RWPE2 (cell line): ENCODE measurements at regions not wholly inside any gene's neighbourhood (a gene's known extent, or its start where the extent isn't known, plus 50 kb on each side); places are given as distances from the start of the nearest gene placed in this dataset.

ENCODE experiments used
- ATAC-seq: fragments of 200-7000 bp; cut with Tn5 transposase; 3 replicates; pipeline ENCODE4 v1.9.1; 2021; ENCODE audit warnings: low read depth
- DNase-seq: peaks from one replicate; pipeline ENCODE4 v3.0.0-alpha.2; 2020; ENCODE audit warnings: low spot score
- H3K27ac ChIP-seq: fragments of 450-650 bp; 2 replicates; pipeline ENCODE4 v1.5.1; 2017; ENCODE audit warnings: mild to moderate bottlenecking; ENCODE audit not compliant: poor library complexity, severe bottlenecking
- H3K27me3 ChIP-seq: fragments of 250-450 bp; sonication (Bioruptor Pico); 2 replicates; pipeline ENCODE4 v1.5.1; 2021; ENCODE audit warnings: mild to moderate bottlenecking, moderate library complexity; ENCODE audit not compliant: insufficient read depth, poor library complexity, severe bottlenecking
- H3K36me3 ChIP-seq: fragments of 250-450 bp; sonication (Bioruptor Pico); 2 replicates; pipeline ENCODE4 v1.5.1; 2020; ENCODE audit warnings: low read depth, mild to moderate bottlenecking, moderate library complexity
- H3K4me1 ChIP-seq: fragments of 250-450 bp; sonication (Bioruptor Pico); 2 replicates; pipeline ENCODE4 v1.5.1; 2021; ENCODE audit warnings: mild to moderate bottlenecking, moderate library complexity; ENCODE audit not compliant: insufficient read depth, poor library complexity, severe bottlenecking
- H3K4me3 ChIP-seq: fragments of 250-450 bp; sonication (Bioruptor Pico); 2 replicates; pipeline ENCODE4 v1.5.1; 2021; ENCODE audit warnings: mild to moderate bottlenecking, moderate library complexity; ENCODE audit not compliant: severe bottlenecking
- H3K9me3 ChIP-seq: fragments of 250-450 bp; sonication (Bioruptor Pico); 2 replicates; pipeline ENCODE4 v1.5.1; 2021; ENCODE audit warnings: mild to moderate bottlenecking, moderate library complexity; ENCODE audit not compliant: severe bottlenecking
- CTCF ChIP-seq: fragments of 450-650 bp; IDR thresholded peaks from one replicate; pipeline ENCODE4 v1.5.1; 2017; ENCODE audit warnings: mild to moderate bottlenecking, moderate library complexity; ENCODE audit not compliant: poor library complexity, severe bottlenecking

DNA sequence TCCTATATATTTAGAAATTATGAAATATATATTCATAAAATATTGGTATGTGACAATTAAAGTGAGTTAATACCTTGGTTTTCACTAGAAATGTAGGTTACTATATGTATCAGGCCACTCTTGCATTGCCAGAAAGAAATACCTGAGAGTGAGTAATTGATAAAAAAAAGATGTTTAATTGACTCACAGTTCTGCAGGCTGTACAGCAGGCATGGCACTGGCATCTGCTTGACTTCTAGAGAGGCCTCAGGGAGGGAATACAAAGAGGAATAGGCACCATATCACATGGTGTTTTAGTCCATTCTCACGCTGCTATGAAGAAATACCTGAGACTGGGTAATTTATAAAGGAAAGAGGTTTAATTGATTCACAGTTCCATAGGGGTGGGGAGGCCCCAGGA is 1560.6 kb downstream of the STIM2 start:
- ATAC-seq (no peak), DNase-seq (no peak)
- Histone ChIP-seq H3K27ac (no peak overlapping the region), H3K4me3 (no peak overlapping the region), H3K36me3 (no peaks in the 10 kb centered on the region), H3K4me1 (no peaks in the 10 kb centered on the region), H3K9me3 (no peaks in the 10 kb centered on the region), H3K27me3 (no peaks in the 10 kb centered on the region)
- no peak for TF ChIP-seq CTCF

DNA sequence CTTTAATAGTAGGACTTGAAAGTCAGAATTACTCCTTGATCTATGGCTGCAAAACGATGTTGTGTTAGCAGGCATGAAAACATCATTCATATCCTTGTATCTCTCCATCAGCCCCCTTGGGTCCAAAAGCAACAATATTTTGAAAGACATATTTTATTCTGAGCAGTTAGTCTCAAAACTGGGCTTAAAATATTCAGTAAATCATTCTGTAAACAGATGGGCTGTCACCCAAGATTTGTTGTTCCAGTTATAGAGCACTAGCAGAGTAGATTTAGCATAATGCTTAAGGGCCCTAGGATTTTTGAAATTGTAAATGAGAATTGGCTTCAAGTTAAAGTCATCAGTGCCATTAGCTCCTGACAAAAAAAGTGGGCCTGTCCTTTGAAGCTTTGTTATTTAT is 1565.6 kb downstream of the STIM2 start:
- no peak overlapping the region for H3K27ac ChIP-seq
- no peak for TF ChIP-seq CTCF
- H3K4me3 ChIP-seq = no peak overlapping the region
- no peaks in the 10 kb centered on the region for H3K27me3 ChIP-seq
- no peaks in the 10 kb centered on the region for H3K36me3 ChIP-seq
- DNase-seq = no peak
- ATAC-seq = no peak
- H3K9me3 ChIP-seq = no peaks in the 10 kb centered on the region
- no peaks in the 10 kb centered on the region for H3K4me1 ChIP-seq

GRCh38 chr4:28427306-28428085 is 1566.9 kb downstream of the STIM2 start:
- H3K36me3 ChIP-seq = no peaks in the 10 kb centered on the region
- no peaks in the 10 kb centered on the region for H3K9me3 ChIP-seq
- no peak overlapping the region for H3K27ac ChIP-seq
- no peak overlapping the region for H3K4me3 ChIP-seq
- no peaks in the 10 kb centered on the region for H3K4me1 ChIP-seq
- DNase-seq (no peak), ATAC-seq (no peak)
- TF ChIP-seq CTCF = no peak
- H3K27me3 ChIP-seq = no peaks in the 10 kb centered on the region

- Histone ChIP-seq H3K27me3 (no peaks in the 10 kb centered on the region), H3K27ac (no peak overlapping the region), H3K9me3 (no peaks in the 10 kb centered on the region), H3K36me3 (no peaks in the 10 kb centered on the region), H3K4me3 (no peak overlapping the region), H3K4me1 (peaks cover 24% of the 10 kb centered on the region)
- DNase-seq = no peak
- no peak for TF ChIP-seq CTCF
- no peak for ATAC-seq
These were observed 1571.8 kb downstream of the STIM2 start for GRCh38 chr4:28432348-28433025.

GRCh38 chr4:28435314-28435713 is 1574.7 kb downstream of the STIM2 start:
- DNase-seq (no peak), ATAC-seq (peak; percentile 15; the same call in 1 of the 3 replicates)
- Histone ChIP-seq H3K4me3 (no peak overlapping the region), H3K36me3 (no peaks in the 10 kb centered on the region), H3K27ac (peak overlapping the region; percentile 93), H3K4me1 (peaks cover 24% of the 10 kb centered on the region), H3K9me3 (no peaks in the 10 kb centered on the region), H3K27me3 (no peaks in the 10 kb centered on the region)
- no peak for TF ChIP-seq CTCF
